Activated CD4-positive, alpha-beta memory T cell treated with anti-CD3 and anti-CD28 coated beads, Interleukin-2, amount 10 ng/mL, durations not matched to agents 7 days and 5 days (primary cell): ENCODE measurements at regions not wholly inside any gene's neighbourhood (a gene's known extent, or its start where the extent isn't known, plus 50 kb on each side); places are given as distances from the start of the nearest gene placed in this dataset.

ENCODE experiments used
- CTCF ChIA-PET: fragments of 350-600 bp; sonication (Branson Sonifier 250); formaldehyde crosslinking; loops from one replicate; lab custom pipeline; 2021; ENCODE audit warnings: antibody characterized with exemption, inconsistent platforms; lab: Charles Lee
- POLR2A ChIA-PET: fragments of 350-600 bp; sonication (Branson Sonifier 250); formaldehyde crosslinking; loops from one replicate; lab custom pipeline; 2021; ENCODE audit warnings: antibody characterized with exemption; lab: Charles Lee
- DNase-seq: peaks from one replicate; pipeline ENCODE4 v3.0.0-alpha.2; 2020
- H3K27ac Mint-ChIP-seq: one replicate; pipeline ENCODE4 v1.8.0; 2021; ENCODE audit warnings: mild to moderate bottlenecking, mixed read lengths
- H3K27me3 Mint-ChIP-seq: one replicate; pipeline ENCODE4 v1.8.0; 2021; ENCODE audit warnings: mixed read lengths
- H3K36me3 Mint-ChIP-seq: one replicate; pipeline ENCODE4 v1.8.0; 2021; ENCODE audit warnings: low read depth, mixed read lengths
- H3K4me1 Mint-ChIP-seq: one replicate; pipeline ENCODE4 v1.8.0; 2021; ENCODE audit warnings: mixed read lengths
- H3K4me3 Mint-ChIP-seq: one replicate; pipeline ENCODE4 v1.8.0; 2021; ENCODE audit warnings: mild to moderate bottlenecking, mixed read lengths
- H3K9me3 Mint-ChIP-seq: one replicate; pipeline ENCODE4 v1.8.0; 2021; ENCODE audit warnings: mixed read lengths

- H3K27me3 Mint-ChIP-seq: peaks cover 9% of the 10 kb centered on the region
Observed at GRCh38 chr20:58100731-58101356, 127.6 kb downstream of the ANKRD60 start.

GRCh38 chr20:58099956-58100730 is 128.3 kb downstream of the ANKRD60 start:
- DNase-seq: no peak
- Mint-ChIP-seq H3K27me3 (peaks cover 6% of the 10 kb centered on the region), H3K4me3 (no peak overlapping the region), H3K9me3 (no peaks in the 10 kb centered on the region), H3K36me3 (no peaks in the 10 kb centered on the region), H3K27ac (no peak overlapping the region), H3K4me1 (no peaks in the 10 kb centered on the region)
- ChIA-PET CTCF (no interaction called here), POLR2A (no interaction called here)

More at GRCh38 chr20:58100731-58101356, 127.6 kb downstream of the ANKRD60 start:
- H3K27ac Mint-ChIP-seq: no peak overlapping the region
- no peak overlapping the region for H3K4me3 Mint-ChIP-seq
- no peak for DNase-seq
- POLR2A ChIA-PET: no interaction called here
- no peaks in the 10 kb centered on the region for H3K36me3 Mint-ChIP-seq
- H3K4me1 Mint-ChIP-seq: no peaks in the 10 kb centered on the region
- no peaks in the 10 kb centered on the region for H3K9me3 Mint-ChIP-seq
- CTCF ChIA-PET: no interaction called here

GRCh38 chr20:58099291-58099935 is 129.0 kb downstream of the ANKRD60 start:
- H3K36me3 Mint-ChIP-seq: no peaks in the 10 kb centered on the region
- CTCF ChIA-PET: no interaction called here
- peaks cover 6% of the 10 kb centered on the region for H3K27me3 Mint-ChIP-seq
- POLR2A ChIA-PET: no interaction called here
- no peaks in the 10 kb centered on the region for H3K9me3 Mint-ChIP-seq
- no peak for DNase-seq
- no peak overlapping the region for H3K4me3 Mint-ChIP-seq
- H3K4me1 Mint-ChIP-seq: no peaks in the 10 kb centered on the region
- H3K27ac Mint-ChIP-seq: no peak overlapping the region

- Mint-ChIP-seq H3K27ac (no peak overlapping the region), H3K27me3 (peaks cover 6% of the 10 kb centered on the region), H3K4me3 (no peak overlapping the region), H3K9me3 (no peaks in the 10 kb centered on the region), H3K36me3 (no peaks in the 10 kb centered on the region), H3K4me1 (no peaks in the 10 kb centered on the region)
- ChIA-PET POLR2A (no interaction called here), CTCF (interaction anchor here (1.2 kb wide), 1 partner anchor 13 kb away, joined by 3 read pairs; no protein-coding TSS in a partner anchor)
- no peak for DNase-seq
Observed at GRCh38 chr20:58098571-58098970, 129.9 kb downstream of the ANKRD60 start.

GRCh38 chr20:58097943-58098342 is 130.5 kb downstream of the ANKRD60 start:
- POLR2A ChIA-PET: no interaction called here
- no peak overlapping the region for H3K4me3 Mint-ChIP-seq
- CTCF ChIA-PET: interaction anchor here (1.2 kb wide), 1 partner anchor 13 kb away, joined by 3 read pairs; no protein-coding TSS in a partner anchor
- H3K4me1 Mint-ChIP-seq: no peaks in the 10 kb centered on the region
- H3K27me3 Mint-ChIP-seq: peaks cover 6% of the 10 kb centered on the region
- H3K9me3 Mint-ChIP-seq: no peaks in the 10 kb centered on the region
- DNase-seq: no peak
- no peaks in the 10 kb centered on the region for H3K36me3 Mint-ChIP-seq
- H3K27ac Mint-ChIP-seq: no peak overlapping the region

GRCh38 chr20:58097429-58097828 is 131.0 kb downstream of the ANKRD60 start:
- no peak for DNase-seq
- ChIA-PET POLR2A (no interaction called here), CTCF (interaction anchor here (1.2 kb wide), 1 partner anchor 12 kb away, joined by 3 read pairs; no protein-coding TSS in a partner anchor)
- Mint-ChIP-seq H3K4me3 (no peak overlapping the region), H3K36me3 (no peaks in the 10 kb centered on the region), H3K27ac (no peak overlapping the region), H3K27me3 (peaks cover 6% of the 10 kb centered on the region), H3K9me3 (no peaks in the 10 kb centered on the region), H3K4me1 (no peaks in the 10 kb centered on the region)

- ChIA-PET CTCF (no interaction called here), POLR2A (no interaction called here)
- no peak overlapping the region for H3K4me3 Mint-ChIP-seq
- H3K9me3 Mint-ChIP-seq: no peaks in the 10 kb centered on the region
- no peak for DNase-seq
- H3K27ac Mint-ChIP-seq: no peak overlapping the region
- no peaks in the 10 kb centered on the region for H3K36me3 Mint-ChIP-seq
- peaks cover 6% of the 10 kb centered on the region for H3K27me3 Mint-ChIP-seq
- no peaks in the 10 kb centered on the region for H3K4me1 Mint-ChIP-seq
Observed at GRCh38 chr20:58096880-58097423, 131.5 kb downstream of the ANKRD60 start.

- peaks cover 6% of the 10 kb centered on the region for H3K27me3 Mint-ChIP-seq
- no peak overlapping the region for H3K4me3 Mint-ChIP-seq
- H3K4me1 Mint-ChIP-seq: no peaks in the 10 kb centered on the region
- DNase-seq: no peak
- no peak overlapping the region for H3K27ac Mint-ChIP-seq
- H3K9me3 Mint-ChIP-seq: no peaks in the 10 kb centered on the region
- ChIA-PET POLR2A (no interaction called here), CTCF (no interaction called here)
- no peaks in the 10 kb centered on the region for H3K36me3 Mint-ChIP-seq
Observed at GRCh38 chr20:58094698-58095097, 133.8 kb downstream of the ANKRD60 start.

- CTCF ChIA-PET: no interaction called here
Observed at GRCh38 chr20:58094160-58094559, 134.3 kb downstream of the ANKRD60 start.

GRCh38 chr20:58092871-58093270 is 135.6 kb downstream of the ANKRD60 start:
- ChIA-PET POLR2A (no interaction called here), CTCF (no interaction called here)
- H3K36me3 Mint-ChIP-seq: no peaks in the 10 kb centered on the region
- H3K4me3 Mint-ChIP-seq: no peak overlapping the region
- no peak for DNase-seq
- no peaks in the 10 kb centered on the region for H3K4me1 Mint-ChIP-seq
- no peaks in the 10 kb centered on the region for H3K9me3 Mint-ChIP-seq
- peaks cover 6% of the 10 kb centered on the region for H3K27me3 Mint-ChIP-seq
- no peak overlapping the region for H3K27ac Mint-ChIP-seq

More at GRCh38 chr20:58094160-58094559, 134.3 kb downstream of the ANKRD60 start:
- Mint-ChIP-seq H3K4me1 (no peaks in the 10 kb centered on the region), H3K27ac (no peak overlapping the region), H3K4me3 (no peak overlapping the region), H3K9me3 (no peaks in the 10 kb centered on the region), H3K36me3 (no peaks in the 10 kb centered on the region), H3K27me3 (peaks cover 6% of the 10 kb centered on the region)
- POLR2A ChIA-PET: interaction anchor here (0.5 kb wide), 1 partner anchor 173 kb away, joined by 3 read pairs; no protein-coding TSS in a partner anchor
- no peak for DNase-seq

GRCh38 chr20:58092353-58092752 is 136.1 kb downstream of the ANKRD60 start:
- Mint-ChIP-seq H3K9me3 (no peaks in the 10 kb centered on the region), H3K27ac (no peak overlapping the region), H3K4me1 (no peaks in the 10 kb centered on the region), H3K27me3 (peaks cover 4% of the 10 kb centered on the region), H3K36me3 (no peaks in the 10 kb centered on the region), H3K4me3 (no peak overlapping the region)
- ChIA-PET CTCF (no interaction called here), POLR2A (no interaction called here)
- DNase-seq: no peak

GRCh38 chr20:58091810-58092209 is 136.6 kb downstream of the ANKRD60 start:
- no peak for DNase-seq
- Mint-ChIP-seq H3K36me3 (no peaks in the 10 kb centered on the region), H3K4me3 (no peak overlapping the region), H3K9me3 (no peaks in the 10 kb centered on the region), H3K27me3 (peaks cover under 1% of the 10 kb centered on the region), H3K4me1 (no peaks in the 10 kb centered on the region), H3K27ac (no peak overlapping the region)
- POLR2A ChIA-PET: no interaction called here
- CTCF ChIA-PET: no interaction called here

- Mint-ChIP-seq H3K27me3 (no peaks in the 10 kb centered on the region), H3K9me3 (no peaks in the 10 kb centered on the region), H3K4me1 (no peaks in the 10 kb centered on the region), H3K36me3 (no peaks in the 10 kb centered on the region), H3K27ac (no peak overlapping the region), H3K4me3 (no peak overlapping the region)
- DNase-seq: no peak
- POLR2A ChIA-PET: no interaction called here
- CTCF ChIA-PET: no interaction called here
Observed at GRCh38 chr20:58090161-58090560, 138.3 kb downstream of the ANKRD60 start.
